OCI-LY3 (cell line): ENCODE measurements at regions not wholly inside any gene's neighbourhood (a gene's known extent, or its start where the extent isn't known, plus 50 kb on each side); places are given as distances from the start of the nearest gene placed in this dataset.

Experiments
- EZH2phosphoT487 ChIP-seq: fragments of 200-600 bp; shearing (Covaris generic); IDR thresholded peaks from 2 replicates; pipeline ENCODE4 v1.6.1; 2018; ENCODE audit warnings: antibody characterized with exemption, mixed run types, low read depth
- TF ChIP-seq, protein P1 (sequence below): fragments of 200-600, 300-600 bp; sonication (generic); IDR thresholded peaks from 2 replicates; pipeline ENCODE4 v1.5.1; 2014; ENCODE audit warnings: antibody characterized with exemption, low read length, low read depth

DNA sequence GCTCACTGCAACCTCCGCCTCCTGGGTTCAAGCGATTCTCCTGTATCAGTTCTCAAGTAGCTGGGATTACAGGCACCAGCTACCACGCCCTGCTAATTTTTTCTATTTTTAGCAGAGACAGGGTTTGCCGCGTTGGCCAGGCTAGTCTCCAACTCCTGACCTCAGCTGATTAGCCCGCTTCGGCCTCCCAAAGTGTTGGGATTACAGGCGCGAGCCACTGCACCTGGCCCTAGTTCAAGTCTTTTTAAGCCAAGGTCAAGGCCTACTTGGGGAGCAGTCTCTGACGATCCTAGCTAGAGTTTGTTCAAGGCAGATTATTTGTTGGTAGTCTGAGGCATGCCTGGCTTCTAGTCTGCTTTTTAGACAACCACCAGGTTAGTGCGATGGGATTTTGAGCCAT, 709.5 kb upstream of the COBL start:
- TF ChIP-seq, protein P1, sequence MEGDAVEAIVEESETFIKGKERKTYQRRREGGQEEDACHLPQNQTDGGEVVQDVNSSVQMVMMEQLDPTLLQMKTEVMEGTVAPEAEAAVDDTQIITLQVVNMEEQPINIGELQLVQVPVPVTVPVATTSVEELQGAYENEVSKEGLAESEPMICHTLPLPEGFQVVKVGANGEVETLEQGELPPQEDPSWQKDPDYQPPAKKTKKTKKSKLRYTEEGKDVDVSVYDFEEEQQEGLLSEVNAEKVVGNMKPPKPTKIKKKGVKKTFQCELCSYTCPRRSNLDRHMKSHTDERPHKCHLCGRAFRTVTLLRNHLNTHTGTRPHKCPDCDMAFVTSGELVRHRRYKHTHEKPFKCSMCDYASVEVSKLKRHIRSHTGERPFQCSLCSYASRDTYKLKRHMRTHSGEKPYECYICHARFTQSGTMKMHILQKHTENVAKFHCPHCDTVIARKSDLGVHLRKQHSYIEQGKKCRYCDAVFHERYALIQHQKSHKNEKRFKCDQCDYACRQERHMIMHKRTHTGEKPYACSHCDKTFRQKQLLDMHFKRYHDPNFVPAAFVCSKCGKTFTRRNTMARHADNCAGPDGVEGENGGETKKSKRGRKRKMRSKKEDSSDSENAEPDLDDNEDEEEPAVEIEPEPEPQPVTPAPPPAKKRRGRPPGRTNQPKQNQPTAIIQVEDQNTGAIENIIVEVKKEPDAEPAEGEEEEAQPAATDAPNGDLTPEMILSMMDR: no peak
- no peak for TF ChIP-seq EZH2phosphoT487
